CD4-positive, alpha-beta T cell treated with Interferon alpha-2 for 1 hour (primary cell): ENCODE measurements at regions not wholly inside any gene's neighbourhood (a gene's known extent, or its start where the extent isn't known, plus 50 kb on each side); places are given as distances from the start of the nearest gene placed in this dataset.
"Not testable (repeated sequence)": the region's sequence is repeated elsewhere in the genome, so short reads cannot be mapped to it uniquely, and the experiment has no call there.

Experiments
- DNase-seq, 2 donors: peaks; one replicate each; pipeline ENCODE4 v3.0.0-alpha.2; 2020 to 2022

DNA sequence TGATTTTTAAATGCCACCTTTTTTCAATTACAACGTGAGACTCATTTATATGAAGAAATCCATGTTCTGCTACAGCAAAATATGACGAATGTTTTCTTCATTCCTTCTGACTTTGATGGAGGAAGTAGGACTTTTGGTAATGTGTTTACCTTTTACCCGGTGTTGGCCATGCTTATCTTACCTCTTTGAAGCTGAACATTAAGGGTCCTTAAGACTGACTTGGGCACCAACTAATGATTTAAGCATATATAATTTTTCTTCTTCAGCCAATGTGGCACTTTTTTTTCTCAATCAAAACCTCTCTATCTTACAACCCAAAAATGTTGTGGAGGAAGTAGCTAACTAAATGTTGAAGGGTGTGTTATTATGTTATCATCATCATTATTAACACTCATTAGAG is 337.5 kb downstream of the EPHA7 start:
- no peak for DNase-seq

DNA sequence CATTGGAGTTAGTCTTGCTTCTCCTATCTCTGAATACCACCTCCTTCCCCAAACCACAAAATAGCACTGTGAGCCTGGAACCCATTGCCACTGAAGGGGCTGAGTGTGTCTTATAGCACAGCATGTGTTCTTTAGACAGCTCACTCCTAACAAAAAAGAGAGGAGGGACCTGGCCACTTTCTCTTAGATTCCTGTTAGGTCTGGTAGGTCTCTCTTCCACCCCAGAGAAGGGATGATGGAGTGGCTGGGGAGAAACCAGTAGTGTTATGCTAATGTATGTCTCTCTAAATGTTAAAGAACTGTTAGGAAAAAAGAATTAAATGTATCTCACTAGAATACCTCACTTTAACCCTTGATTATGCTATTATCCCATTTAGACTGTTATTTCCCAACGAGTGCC is 340.3 kb downstream of the EPHA7 start:
- no peak for DNase-seq

DNA sequence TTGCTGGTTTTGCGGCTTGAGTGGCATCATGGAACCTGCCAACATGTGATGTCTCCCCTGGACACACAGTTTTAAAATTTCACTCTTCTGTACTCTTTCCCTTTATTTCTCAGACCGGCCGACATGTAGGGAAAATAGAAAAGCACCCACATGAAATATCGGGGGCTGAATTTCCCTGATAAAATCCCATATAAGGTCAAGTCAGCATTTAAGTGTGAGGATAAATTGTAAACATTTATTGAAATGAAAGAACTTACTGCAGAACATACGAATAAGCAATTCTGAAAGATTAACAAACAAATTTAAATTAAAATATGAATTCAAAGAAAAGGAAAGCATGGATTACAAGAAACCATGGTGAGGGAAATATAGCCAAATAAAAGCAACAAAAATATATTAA is 345.5 kb downstream of the EPHA7 start:
- no peak for DNase-seq

DNA sequence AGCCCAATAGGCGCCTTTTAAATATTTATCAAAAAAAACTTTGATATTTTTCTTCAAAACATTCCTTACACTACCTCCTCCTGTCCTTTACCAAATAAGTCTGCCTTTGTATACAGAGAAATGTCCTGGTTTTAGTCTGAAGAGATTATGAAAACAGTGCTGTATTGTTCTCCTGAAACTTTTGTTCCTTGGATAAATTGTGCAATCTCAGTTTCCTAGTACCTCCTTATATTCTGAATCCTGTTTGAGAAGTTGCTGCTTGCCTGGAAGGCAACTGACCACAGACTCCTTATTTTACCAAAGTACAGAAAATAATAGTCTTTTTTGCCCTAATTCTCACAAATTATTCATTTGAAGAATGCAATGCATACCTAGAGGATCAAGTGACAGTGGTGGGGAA is 349.5 kb downstream of the EPHA7 start:
- DNase-seq = no peak

DNA sequence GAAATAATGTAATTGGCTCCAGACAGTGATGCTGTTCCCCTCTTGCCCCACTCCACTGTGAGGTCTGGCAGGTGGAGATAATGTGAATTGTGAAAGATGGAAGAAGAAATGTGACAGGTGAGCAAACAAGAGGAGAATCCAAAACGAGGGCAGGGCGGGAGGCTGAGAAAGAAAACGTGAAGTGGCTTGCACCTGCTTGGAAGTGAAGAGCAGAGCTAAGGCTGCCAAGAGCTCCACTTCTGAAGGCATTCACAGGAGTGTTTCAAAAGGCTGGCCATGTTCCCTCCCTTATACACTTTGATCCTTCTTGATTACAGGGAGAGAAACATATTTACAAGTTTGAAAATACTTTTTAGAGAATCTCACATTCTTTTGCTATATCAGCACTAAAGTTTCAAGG is 359.4 kb downstream of the EPHA7 start:
- DNase-seq = no peak

DNA sequence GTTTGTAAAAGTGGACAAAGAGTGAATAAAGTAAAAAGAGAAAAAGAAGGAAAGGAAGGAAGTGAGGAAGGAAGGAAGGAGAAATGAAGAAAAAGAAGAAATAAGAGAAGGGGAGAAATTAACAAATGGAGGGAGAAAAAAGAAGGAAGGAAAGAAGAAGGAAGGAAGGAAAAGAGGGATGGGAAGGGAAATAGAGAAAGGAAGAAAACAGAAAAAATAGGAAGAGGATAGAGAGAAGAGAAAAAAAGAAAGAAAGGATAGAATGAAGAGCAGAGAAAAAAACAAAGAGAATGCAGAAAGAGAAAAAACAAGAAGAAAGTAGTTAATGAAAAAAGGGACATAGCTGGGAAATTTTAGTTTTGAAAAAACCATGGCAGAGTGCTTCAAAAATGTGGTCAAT is 361.8 kb downstream of the EPHA7 start:
- no peak for DNase-seq

DNA sequence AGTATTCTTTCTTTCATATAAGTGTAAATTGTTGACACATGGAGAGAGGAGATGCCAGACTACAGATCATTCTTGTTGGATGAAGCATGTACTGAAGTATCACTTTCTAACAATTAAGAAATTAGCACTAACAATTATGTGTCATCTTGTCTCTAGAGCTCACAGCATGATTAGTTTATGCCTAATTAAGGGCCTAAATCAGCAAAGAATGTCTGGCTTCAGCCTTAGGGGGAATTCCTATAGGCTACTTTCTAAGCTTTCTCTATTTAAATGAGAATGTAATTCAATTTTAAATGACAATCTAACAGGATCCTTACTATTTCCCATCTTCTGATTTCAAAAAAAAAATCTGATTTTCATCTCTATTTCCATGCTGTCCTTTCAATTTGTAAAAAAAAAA is 371.0 kb downstream of the EPHA7 start:
- DNase-seq = no peak

DNA sequence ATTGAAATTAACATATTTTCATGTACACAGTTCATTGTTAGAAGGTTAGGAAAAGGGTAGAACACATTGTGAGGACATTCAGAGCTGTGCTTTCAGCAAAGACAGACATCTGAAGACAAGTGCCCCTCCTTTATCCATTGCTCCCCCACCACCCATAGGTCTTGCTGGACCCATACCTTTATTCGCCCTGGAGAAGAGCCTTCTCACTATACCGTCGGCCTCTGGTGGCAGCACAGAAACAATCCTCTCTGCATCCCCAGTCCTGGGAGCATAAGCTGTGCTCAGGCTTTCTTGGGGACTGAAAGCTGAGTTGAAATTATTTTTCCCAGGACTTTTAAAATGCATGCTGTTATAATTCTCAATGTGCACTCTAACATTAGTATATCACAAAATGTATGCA is 372.3 kb downstream of the EPHA7 start:
- no peak for DNase-seq

DNA sequence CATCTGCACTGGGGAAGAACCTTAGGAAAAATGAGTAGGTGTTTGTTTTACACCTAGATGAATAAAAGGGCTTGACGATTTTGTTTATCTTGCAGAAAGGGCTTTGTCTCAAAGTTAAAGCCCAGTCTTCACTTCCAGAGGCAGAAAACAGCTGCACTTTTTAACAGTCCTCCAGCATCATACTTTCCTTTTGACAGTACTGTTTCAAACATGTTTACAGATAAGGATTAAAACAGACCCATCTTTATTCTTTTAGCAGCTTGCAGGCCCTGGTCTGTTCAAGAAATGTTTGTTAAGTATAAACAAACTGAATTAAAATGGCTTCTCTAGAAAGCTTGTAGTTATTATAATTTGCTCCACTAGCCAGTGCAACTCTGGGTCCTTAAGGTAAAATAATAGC is 374.2 kb downstream of the EPHA7 start:
- DNase-seq = no peak

DNA sequence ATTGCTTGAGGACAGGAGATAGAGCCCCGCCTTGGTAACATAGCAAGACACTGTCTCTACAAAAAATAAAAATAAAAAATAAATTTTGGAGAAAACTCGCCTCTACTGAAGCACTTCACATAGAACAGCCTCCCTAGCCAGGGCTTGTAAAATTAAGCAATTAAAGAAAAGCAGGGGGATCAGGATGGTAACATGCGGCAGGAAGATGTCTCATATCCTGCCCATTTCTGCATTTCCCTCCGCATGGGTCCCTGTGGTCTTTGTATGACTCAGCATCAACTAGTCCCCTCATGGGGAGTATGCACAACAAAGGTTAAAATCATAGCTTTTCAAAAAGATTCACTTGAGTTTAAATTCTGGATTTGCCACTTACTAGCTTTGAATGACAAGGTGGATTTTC is 379.0 kb downstream of the EPHA7 start:
- no peak for DNase-seq

DNA sequence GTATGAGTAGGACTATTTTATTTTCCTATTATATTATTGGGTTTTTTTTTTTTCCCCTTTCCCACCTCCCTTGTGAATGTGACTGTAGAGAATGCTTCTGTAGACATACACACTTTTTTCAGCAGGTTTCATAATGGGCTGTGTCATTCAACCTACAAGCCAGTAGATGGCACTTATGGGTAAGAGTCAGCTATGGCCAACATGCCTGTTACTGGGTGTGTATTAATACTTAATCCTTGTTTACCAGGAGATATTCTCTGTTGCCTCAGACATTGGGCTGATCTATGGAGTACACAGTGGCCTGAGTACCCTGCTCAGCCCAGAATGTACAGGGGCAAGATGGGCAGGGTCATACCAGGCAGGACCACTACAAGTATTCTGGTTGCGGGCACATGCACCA is 382.5 kb downstream of the EPHA7 start:
- DNase-seq = no peak

DNA sequence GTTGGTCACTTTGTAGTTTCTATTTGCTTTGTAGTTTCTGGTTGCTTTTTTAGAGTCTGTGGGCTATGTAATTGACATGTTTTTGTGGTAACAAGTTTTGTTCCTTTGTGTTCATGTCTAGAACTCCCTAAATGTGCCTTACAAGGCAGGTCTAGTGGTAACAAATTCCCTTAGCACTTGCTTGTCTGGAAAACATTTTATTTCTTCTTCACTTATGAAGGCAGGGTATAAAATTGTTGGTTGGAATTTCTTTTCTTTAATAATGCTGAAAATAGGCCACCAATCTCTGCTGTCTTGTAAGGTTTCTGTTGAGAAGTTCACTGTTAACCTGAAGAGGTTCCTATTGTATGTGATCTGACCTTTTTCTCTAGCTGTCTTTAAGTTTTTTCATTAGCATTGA is 383.6 kb downstream of the EPHA7 start:
- no peak for DNase-seq

DNA sequence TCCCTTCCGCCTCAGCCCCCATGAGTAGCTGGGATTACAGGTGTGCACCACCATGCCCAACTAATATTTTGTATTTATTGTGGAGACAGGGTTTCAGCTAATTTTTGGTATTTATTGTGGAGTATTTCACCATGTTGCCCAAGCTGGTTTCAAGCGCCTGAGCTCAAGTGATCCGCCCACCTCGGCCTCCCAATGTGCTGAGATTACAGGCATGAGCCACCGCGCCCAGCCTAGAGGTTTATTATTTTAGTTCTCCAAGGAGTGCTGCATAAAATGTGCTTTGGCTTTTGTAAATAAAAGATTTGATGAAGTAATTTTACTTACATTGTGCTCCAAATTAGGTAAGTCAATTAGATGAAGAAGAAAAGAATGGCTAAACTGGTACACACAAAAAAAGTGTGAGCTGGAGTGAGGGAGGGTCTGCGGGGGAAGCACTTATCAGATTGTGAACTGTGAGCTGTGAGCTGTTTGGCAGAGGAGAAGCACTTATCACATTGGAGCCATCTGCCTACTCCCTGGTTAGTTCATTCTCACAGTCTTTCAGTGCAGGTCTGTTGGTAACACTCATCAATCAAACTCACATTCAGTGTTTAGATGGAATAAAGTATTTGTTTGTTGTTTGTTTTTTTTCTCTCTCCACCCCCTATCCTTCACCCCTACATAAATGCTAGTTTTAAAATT is 398.0 kb downstream of the EPHA7 start:
- DNase-seq = no peak

DNA sequence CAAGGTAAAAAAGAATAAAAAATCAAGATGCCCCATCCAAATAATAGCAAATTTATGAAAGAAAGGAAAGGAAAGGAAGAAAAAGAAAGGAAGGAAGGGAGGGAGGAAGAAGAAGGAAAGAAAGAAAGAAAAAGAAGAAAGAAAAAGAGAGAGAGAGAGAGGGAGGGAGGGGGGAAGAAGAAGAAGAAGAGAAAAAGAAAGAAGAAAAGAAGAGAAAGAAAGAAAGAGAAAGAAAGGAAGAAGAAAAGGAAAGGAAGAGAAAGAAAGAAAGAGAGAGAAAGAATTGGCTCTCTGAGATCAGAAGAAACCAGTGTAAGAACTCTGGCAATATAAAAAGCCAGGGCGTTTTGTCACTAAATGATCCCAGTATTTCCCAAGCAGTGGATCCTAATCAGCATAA is 401.7 kb downstream of the EPHA7 start:
- no peak for DNase-seq

DNA sequence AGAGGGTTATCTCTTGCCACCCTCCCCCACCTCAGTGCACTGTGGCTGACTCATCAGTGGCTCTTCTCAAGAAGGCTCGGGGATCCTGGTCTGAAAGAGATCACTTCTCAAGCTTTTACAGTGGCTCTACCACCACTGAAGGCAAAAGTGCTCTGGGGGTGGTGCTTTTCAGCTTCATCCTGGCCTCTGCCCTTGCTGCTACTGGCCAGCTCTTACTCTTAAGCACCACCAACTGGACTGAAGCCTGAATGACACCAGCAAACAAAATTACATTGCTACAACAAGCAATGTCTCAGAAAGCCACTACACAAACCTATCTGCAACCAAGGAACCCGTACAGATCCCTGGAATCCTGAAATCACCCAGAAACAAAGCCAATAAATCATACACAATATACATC is 402.1 kb downstream of the EPHA7 start:
- DNase-seq = no peak

DNA sequence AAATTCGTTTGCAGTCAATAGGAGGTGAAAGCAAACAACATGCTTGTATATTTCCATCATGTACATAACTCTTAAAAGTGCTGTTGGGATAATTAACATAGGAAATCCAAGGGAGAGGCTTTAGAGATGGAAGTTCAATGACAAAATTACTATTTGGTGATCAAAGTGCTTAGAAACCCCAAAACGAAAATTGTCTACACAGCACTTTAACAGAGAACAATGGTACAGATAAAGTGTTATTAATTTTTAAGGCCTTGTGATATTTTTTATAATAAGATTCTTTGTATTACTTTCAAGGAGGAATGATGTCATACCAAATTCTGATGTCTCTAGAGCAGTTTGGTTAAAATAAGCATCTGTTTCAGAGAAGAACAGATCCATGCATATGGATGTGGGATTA is 406.3 kb downstream of the EPHA7 start:
- no peak for DNase-seq

DNA sequence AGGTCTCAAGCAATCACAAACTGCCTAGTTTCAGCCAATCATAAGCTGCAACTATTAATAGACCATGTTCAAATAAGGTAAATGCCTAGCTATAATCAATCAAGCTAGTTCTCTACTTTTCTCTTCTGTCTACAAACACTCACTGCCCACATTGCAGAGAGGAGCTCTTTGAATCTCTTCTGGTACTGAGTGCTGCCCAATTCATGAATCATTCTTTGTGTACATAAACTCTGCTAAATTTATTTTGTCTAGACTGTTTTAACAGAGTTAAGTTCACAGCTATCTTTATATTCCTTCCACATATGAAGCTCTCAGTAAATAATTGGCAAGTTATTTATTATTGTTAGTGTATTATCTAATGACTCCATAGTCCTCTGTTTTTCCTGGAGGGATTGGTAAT is 411.0 kb downstream of the EPHA7 start:
- DNase-seq = no peak

DNA sequence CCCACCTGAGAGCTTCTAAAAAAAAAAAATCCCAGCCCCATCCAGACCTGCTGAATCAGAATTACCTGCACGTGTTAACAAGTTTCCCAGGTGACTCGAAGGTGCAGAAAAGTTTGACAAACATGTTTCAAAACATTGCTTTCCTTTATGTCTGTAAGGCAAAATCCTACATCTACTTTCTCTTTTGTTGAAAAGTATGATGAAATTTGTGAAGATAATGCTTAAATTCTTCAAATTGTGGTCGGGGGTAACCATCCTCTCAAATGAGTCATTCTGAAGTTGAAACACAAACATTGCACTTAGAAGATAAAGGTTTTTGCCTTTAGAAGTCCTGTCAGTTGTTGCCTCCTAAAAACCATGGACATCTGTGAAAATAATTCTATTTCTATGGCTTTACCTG is 429.7 kb downstream of the EPHA7 start:
- DNase-seq = no peak

DNA sequence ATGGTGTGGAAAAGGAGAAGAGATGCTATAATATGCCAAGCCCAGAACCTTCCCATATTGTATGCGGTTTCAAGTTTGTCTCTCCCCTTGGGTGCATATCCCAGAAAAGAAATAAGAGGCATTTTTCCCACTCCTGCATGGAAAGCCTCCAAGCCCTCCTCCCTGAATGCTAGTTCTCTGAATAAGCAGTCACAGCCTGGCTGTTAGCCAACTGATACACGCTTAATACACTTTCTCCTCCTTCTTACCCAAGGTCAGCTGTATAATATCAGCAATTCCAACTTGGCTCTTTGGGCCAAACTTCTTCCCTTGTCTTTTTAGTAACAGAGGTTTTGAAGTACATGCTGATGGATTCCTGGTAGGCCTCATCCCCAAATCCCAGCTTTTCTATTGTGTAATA is 440.1 kb downstream of the EPHA7 start:
- no peak for DNase-seq

DNA sequence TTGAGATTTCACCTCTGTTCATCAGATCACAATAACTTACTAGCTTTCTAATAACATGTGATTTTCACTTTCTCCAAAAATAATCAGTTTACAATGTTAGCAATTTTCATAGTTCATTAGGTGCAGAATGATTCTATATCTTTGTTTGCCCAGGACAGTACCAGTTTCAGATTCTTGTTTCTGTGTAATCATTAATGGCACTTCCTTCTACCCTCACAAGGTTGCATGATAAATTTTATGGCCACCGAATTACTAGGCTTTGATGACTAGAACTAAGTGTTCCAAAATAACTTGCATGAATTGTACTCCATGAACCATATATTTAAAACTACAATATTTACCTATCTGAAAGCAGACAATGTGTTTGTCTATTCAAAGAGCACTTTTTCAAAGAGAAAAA is 442.3 kb downstream of the EPHA7 start:
- DNase-seq = no peak

DNA sequence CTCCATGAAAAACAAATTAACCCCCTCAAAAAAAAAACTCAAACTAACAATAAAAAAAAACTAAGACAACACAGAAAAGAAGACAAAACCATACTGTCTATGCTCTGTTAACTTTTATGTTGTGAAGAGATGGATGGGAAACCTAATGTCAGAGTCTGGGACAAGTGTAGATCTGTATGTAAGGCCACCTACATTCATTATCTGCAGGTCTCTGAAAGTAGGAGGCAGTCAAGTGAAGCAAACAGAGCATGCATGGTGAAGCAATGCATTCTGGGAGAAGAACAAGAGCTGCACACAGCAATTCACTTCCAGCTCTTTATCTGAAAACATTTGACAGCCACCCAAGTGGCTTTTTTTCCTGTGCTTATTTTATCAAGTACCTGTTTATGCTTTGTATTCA is 452.0 kb downstream of the EPHA7 start:
- no peak for DNase-seq

DNA sequence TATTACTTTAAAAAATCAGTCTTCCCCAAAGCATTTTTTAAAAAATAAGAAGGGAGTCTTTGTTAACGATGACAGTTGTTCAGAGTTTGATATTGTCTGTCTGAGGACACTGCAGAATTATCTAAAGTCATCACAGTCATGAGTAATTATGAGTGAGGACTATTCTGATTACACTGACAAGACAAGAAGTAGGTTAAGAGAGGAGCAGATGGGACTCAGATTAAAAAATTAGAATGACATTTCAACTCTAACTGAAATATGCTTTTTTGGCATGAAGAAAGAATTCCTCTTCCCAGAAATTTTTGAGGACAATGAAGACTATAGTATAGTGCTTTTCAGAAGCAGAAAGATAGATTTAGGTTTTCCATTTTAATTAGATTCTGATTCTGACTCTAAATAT is 456.5 kb downstream of the EPHA7 start:
- no peak for DNase-seq

DNA sequence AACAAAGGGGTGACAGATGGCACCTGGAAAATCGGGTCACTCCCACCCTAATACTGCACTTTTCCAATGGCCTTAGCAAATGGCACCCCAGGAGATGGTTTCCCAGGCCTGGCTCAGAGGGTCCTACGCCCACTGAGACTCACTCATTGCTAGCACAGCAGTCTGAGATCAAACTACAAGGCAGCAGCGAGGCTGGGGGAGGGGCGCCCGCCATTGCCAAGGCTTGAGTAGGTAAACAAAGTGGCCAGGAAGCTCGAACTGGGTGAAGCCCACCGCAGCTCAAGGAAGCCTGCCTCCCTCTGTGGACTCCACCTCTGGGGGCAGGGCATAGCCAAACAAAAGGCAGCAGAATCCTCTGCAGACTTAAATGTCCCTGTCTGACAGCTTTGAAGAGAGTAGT is 467.2 kb downstream of the EPHA7 start:
- not testable (repeated sequence) for DNase-seq

DNA sequence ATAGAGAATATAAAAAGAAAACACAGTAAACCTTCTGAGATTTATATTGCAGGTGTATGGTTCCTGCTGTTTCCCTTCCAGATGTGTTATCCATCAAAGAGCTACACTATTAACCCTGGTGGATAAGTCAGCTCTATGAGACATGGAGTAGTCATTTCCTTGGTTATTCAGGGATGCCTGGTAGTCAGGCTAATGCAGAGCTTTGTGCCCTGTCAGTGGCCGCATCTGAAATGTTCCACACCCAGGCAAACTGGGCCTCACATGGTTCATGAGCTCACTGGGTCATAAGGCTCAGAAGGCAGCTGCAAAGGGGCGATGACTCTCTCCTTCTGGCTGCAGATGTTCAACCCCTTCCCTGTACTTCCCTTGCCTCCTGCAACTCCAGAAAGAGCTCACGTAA is 473.6 kb downstream of the EPHA7 start:
- no peak for DNase-seq

DNA sequence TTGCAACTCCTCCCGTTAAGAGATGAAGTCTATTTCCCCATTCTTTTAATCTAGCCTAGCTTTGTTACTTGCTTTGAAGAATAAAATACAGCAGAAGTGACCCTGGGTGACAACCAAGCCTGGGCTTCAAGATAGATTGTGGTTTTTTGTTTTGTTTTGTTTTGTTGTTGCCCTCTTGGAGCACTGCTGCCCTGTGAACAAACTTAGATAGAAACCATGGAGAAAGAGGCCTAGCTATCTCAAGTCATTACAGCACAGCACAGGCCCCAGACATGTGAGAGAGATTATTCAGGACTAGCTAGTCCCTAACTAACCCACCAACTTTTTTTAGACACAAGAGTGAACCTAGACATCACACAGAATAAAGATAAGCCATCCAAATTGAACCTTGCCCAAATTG is 475.2 kb downstream of the EPHA7 start:
- no peak for DNase-seq

DNA sequence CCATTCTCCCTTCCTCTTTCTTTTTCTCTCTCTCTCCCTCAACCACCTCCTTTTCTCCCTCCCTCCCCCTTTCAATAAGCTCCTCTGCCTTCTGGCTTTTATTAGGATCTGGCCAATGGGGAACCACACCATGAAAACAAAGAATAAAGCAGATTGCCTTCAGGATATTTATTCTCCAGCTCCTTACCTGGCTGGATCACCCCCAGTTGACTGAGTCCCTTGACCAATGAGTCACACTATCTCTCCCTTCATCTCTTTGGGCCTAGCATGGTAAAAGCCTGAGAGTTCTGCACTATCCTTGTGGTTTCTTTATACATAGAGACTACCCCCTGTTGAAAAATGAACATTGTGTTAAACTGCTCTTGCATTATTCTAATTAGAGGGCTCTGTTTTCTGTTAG is 476.8 kb downstream of the EPHA7 start:
- no peak for DNase-seq
